Right lobe of liver (tissue), 4 donors: ENCODE measurements at regions not wholly inside any gene's neighbourhood (a gene's known extent, or its start where the extent isn't known, plus 50 kb on each side); places are given as distances from the start of the nearest gene placed in this dataset.

Experiments
- POLR2A ChIP-seq: fragments of 450-650 bp; IDR thresholded peaks from one replicate; pipeline ENCODE4 v1.6.1; 2017; ENCODE audit warnings: antibody characterized with exemption, mild to moderate bottlenecking
- TF ChIP-seq, protein P1 (sequence below), 4 donors: fragments of 200-600 bp in 3 of 4; fragments of 450-650 bp in 1 of 4; IDR thresholded peaks; one replicate each; pipeline versions ENCODE4 v1.5.1 to v1.8.0; 2016 to 2022; ENCODE audit warnings: antibody characterized with exemption in 4 of 4, mild to moderate bottlenecking in 2 of 4
- donor health status: DM: no; HTN: no; CAD: no.
- donor health status: DM: no; HTN: no; CAD: no.
- donor health status: DM: no; HTN: yes; CAD: no.

DNA sequence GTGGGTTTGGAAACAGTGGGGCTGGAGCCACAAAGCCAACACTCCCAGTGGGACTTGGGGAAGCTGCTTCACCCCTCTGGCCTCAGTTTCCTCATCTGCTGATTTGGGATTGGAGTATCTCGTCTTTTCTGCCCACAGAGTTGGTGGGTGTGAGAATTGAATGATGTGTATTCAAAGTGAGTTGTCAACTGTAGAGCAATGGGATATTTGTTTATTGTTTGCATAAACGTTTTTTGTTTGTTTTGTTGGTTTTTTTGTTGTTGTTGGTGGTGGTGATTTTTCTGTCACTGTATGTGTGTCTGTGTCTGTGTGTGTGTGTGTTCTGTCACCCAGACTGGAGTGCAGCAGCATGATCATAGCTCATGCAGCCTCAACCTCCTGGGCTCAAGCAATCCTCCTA lies 542.0 kb downstream of the MIAT start:
- TF ChIP-seq, protein P1, sequence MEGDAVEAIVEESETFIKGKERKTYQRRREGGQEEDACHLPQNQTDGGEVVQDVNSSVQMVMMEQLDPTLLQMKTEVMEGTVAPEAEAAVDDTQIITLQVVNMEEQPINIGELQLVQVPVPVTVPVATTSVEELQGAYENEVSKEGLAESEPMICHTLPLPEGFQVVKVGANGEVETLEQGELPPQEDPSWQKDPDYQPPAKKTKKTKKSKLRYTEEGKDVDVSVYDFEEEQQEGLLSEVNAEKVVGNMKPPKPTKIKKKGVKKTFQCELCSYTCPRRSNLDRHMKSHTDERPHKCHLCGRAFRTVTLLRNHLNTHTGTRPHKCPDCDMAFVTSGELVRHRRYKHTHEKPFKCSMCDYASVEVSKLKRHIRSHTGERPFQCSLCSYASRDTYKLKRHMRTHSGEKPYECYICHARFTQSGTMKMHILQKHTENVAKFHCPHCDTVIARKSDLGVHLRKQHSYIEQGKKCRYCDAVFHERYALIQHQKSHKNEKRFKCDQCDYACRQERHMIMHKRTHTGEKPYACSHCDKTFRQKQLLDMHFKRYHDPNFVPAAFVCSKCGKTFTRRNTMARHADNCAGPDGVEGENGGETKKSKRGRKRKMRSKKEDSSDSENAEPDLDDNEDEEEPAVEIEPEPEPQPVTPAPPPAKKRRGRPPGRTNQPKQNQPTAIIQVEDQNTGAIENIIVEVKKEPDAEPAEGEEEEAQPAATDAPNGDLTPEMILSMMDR (IDR thresholded peaks at IDR 0.05): no peak
- TF ChIP-seq POLR2A: no peak
